PC-3 (cell line): ENCODE measurements at regions not wholly inside any gene's neighbourhood (a gene's known extent, or its start where the extent isn't known, plus 50 kb on each side); places are given as distances from the start of the nearest gene placed in this dataset.

Source experiments
- ATAC-seq: fragments of 200-7000 bp; cut with Tn5 transposase; 2 replicates; pipeline ENCODE4 v1.9.1; 2020; ENCODE audit warnings: mild to moderate bottlenecking, moderate library complexity
- BruUV-seq: library from RNA; stranded (reverse); fragments of 400-500 nt; replicated peaks from 2 replicates; lab custom pipeline; 2021; lab: Mats Ljungman, UMichigan
- CTCF ChIA-PET: fragments of 300-600 bp; sonication (Branson Sonifier 250); formaldehyde crosslinking; loops from one replicate; lab custom pipeline; 2022; ENCODE audit warnings: antibody characterized with exemption; lab: Charles Lee
- POLR2A ChIA-PET: fragments of 300-600 bp; sonication (Branson Sonifier 250); formaldehyde crosslinking; loops from one replicate; lab custom pipeline; 2022; ENCODE audit warnings: antibody characterized with exemption; ENCODE audit not compliant: unreplicated experiment; lab: Charles Lee
- DNase-seq: peaks from one replicate; pipeline ENCODE4 v3.0.0-alpha.2; 2015
- H2AFZ ChIP-seq: fragments of 300-600 bp; sonication (generic); 2 replicates; pipeline ENCODE4 v1.6.0; 2016; ENCODE audit warnings: antibody characterized with exemption, low read length
- H3F3A ChIP-seq: fragments of 300-600 bp; sonication (generic); one replicate; pipeline ENCODE4 v1.6.0; 2017; ENCODE audit warnings: antibody characterized with exemption, low read length, control low read depth, mild to moderate bottlenecking; ENCODE audit not compliant: unreplicated experiment
- H3K27ac ChIP-seq: fragments of 300-600 bp; sonication (generic); 2 replicates; pipeline ENCODE4 v1.5.1; 2016; ENCODE audit warnings: mild to moderate bottlenecking, low read length
- H3K27me3 ChIP-seq: fragments of 300-600 bp; sonication (generic); 2 replicates; pipeline ENCODE4 v1.6.1; 2016; ENCODE audit warnings: low read length, mixed read lengths
- H3K36me3 ChIP-seq: fragments of 300-600 bp; sonication (generic); 2 replicates; pipeline ENCODE4 v1.6.1; 2016; ENCODE audit warnings: low read depth, mixed run types, low read length, mixed read lengths
- H3K4me1 ChIP-seq: fragments of 300-600 bp; sonication (generic); 2 replicates; pipeline ENCODE4 v1.5.1; 2016; ENCODE audit warnings: low read length; ENCODE audit not compliant: insufficient read depth
- H3K4me2 ChIP-seq: fragments of 300-600 bp; sonication (generic); 2 replicates; pipeline ENCODE4 v1.6.0; 2016; ENCODE audit warnings: low read length
- H3K4me3 ChIP-seq: fragments of 300-600 bp; sonication (generic); 2 replicates; pipeline ENCODE4 v1.5.1; 2016; ENCODE audit warnings: mild to moderate bottlenecking, low read length, mixed read lengths
- H3K79me2 ChIP-seq: fragments of 300-600 bp; sonication (generic); 2 replicates; pipeline ENCODE4 v1.6.1; 2017; ENCODE audit warnings: low read length, mixed read lengths
- H3K9ac ChIP-seq: fragments of 300-600 bp; sonication (generic); 2 replicates; pipeline ENCODE4 v1.6.0; 2016; ENCODE audit warnings: mild to moderate bottlenecking, low read length
- H3K9me2 ChIP-seq: fragments of 300-600 bp; sonication (generic); replicated peaks from 2 replicates; pipeline ENCODE4 v1.6.1; 2016; ENCODE audit warnings: mixed run types, low read length, mixed read lengths
- H3K9me3 ChIP-seq: fragments of 300-600 bp; sonication (generic); 2 replicates; pipeline ENCODE4 v1.6.1; 2016; ENCODE audit warnings: low read length, mixed read lengths
- H4K20me1 ChIP-seq: fragments of 300-600 bp; sonication (generic); 2 replicates; pipeline ENCODE4 v1.6.1; 2016; ENCODE audit warnings: low read length, mixed read lengths
- CTCF ChIP-seq: fragments of 300-600 bp; sonication (generic); conservative IDR thresholded peaks from 2 replicates; pipeline ENCODE4 v1.5.1; 2017; ENCODE audit warnings: antibody characterized with exemption, low read depth, mild to moderate bottlenecking, low read length
- EZH2 ChIP-seq: fragments of 300-600 bp; sonication (generic); IDR thresholded peaks from one replicate; pipeline ENCODE4 v1.6.1; 2017; ENCODE audit warnings: antibody characterized with exemption, mild to moderate bottlenecking, low read length; ENCODE audit not compliant: unreplicated experiment
- EZH2phosphoT487 ChIP-seq: fragments of 300-600 bp; sonication (generic); IDR thresholded peaks from 2 replicates; pipeline ENCODE4 v1.6.1; 2018; ENCODE audit warnings: mild to moderate bottlenecking, antibody characterized with exemption, low read length, borderline replicate concordance
- intact Hi-C: fragments of 100-400 bp; cut with micrococcal nuclease; formaldehyde crosslinking; loops from 2 replicates; pipeline ENCODE4 v1.9.0; 2023

DNA sequence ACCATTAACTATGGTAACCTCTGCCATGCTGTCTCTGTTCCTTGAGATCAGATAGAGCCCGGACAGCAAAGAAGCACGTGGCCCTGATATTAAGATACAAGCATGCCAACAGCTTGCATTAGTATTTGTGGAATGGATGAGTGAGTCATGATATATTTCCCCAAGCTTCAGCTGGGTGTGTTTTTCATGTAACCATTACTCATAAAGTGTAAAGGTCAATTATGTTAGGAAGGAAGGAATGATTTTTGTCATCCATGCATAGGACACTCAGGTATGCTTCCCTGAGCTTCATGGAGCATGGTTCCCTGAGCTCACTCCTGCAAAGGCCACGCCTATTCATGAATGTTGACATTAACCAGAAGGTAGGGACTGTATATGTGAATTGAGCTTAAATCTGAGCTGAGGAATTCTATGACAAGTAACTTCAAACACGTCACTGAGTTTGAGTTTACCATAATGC, 74.6 kb downstream of the ARL4C start:
- Histone ChIP-seq H3K4me3 (no peak overlapping the region), H3K27me3 (no peaks in the 10 kb centered on the region), H3K36me3 (no peaks in the 10 kb centered on the region), H4K20me1 (no peaks in the 10 kb centered on the region), H3F3A (peaks cover 4% of the 10 kb centered on the region), H3K9ac (peak overlapping the region; percentile 49; the same call in 1 of the 2 replicates), H3K4me1 (peaks cover 38% of the 10 kb centered on the region), H3K27ac (peak overlapping the region; percentile 81), H3K79me2 (no peaks in the 10 kb centered on the region), H2AFZ (peak overlapping the region; percentile 51; the same call in 1 of the 2 replicates), H3K9me3 (no peaks in the 10 kb centered on the region), H3K4me2 (peak overlapping the region; percentile 41), H3K9me2 (no peaks in the 10 kb centered on the region)
- peak; percentile 96 for DNase-seq
- POLR2A ChIA-PET = interaction anchor here (0.6 kb wide), 3 partner anchors 47 to 243 kb away, joined by 3 to 5 read pairs (median 3); partner anchors contain the start of gene ARL4C
- intact Hi-C loops = loop anchor here (1.0 to 5.0 kb wide), 5 partner anchors 42 to 170 kb away; no protein-coding TSS in a partner anchor
- BruUV-seq = no TSS peak
- CTCF ChIA-PET = interaction anchor here (0.6 to 0.8 kb wide), 3 partner anchors 75 to 311 kb away, joined by 3 to 5 read pairs (median 5); partner anchors contain the start of gene ARL4C
- TF ChIP-seq EZH2 = no peak
- TF ChIP-seq EZH2phosphoT487 = no peak
- no peak for TF ChIP-seq CTCF
- peak; percentile 97 for ATAC-seq

DNA sequence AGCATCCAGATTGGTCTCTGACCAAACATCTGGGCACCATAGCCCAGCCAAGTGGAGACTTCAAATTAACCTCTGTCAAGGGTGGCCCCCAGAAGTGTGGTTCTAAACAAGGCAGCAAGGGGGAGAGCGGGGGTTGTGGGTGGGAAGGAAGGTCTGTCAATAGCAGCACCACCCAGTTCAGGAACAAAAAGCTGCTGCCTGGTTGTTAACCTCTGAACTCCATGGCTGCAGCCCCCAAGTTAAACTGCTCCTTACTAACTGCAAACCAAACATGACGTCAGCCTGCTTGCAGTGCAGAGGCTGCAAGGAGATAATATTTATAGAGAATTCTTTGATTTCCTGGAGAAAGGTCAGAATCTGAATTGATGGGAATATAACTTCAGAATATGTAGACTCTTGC, 76.5 kb downstream of the ARL4C start:
- BruUV-seq = no TSS peak
- H3K27ac ChIP-seq = no peak overlapping the region

More for the DNA sequence above, 76.5 kb downstream of the ARL4C start:
- H4K20me1 ChIP-seq = no peaks in the 10 kb centered on the region
- H3K4me3 ChIP-seq = no peak overlapping the region
- no peaks in the 10 kb centered on the region for H3K36me3 ChIP-seq
- H3K9me3 ChIP-seq = no peaks in the 10 kb centered on the region
- POLR2A ChIA-PET = no interaction called here
- TF ChIP-seq CTCF = no peak
- TF ChIP-seq EZH2 = no peak
- no peak for TF ChIP-seq EZH2phosphoT487
- H3K4me1 ChIP-seq = peaks cover 25% of the 10 kb centered on the region
- intact Hi-C loops = loop anchor here (5.0 kb wide), 1 partner anchor 72 kb away; no protein-coding TSS in a partner anchor
- no peak overlapping the region for H3K4me2 ChIP-seq
- no peak for DNase-seq
- H3K9me2 ChIP-seq = no peaks in the 10 kb centered on the region
- CTCF ChIA-PET = no interaction called here
- H3K79me2 ChIP-seq = no peaks in the 10 kb centered on the region
- H3K27me3 ChIP-seq = no peaks in the 10 kb centered on the region
- no peak overlapping the region for H2AFZ ChIP-seq
- no peak for ATAC-seq
- H3F3A ChIP-seq = peaks cover 4% of the 10 kb centered on the region
- H3K9ac ChIP-seq = no peak overlapping the region
